ENCODE measurements at regions not wholly inside any gene's neighbourhood (a gene's known extent, or its start where the extent isn't known, plus 50 kb on each side); places are given as distances from the start of the nearest gene placed in this dataset.

DNA sequence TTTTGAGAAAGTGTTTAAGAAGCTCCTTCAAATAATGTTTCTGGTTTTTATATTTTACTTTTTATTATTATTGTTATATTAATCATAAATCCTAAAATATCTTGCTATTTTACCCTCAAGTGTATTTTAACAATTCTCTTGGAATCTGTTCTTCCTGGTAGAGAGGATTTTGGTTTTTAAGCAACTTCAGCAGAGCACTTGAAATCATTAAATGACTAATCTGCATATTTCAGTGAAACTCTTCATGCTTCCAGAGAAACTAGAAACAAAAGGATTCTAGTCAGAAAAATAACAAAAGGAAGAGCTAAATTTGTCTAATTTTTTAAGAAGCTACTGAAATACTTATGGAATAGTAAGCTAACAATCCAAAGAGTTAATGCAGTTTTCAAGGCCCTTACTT is 1057.3 kb downstream of the TLE1 start:
- POLR2A ChIA-PET (ENCODE audit: low non-redundant PET), result no interaction called here
- CTCF ChIA-PET, result interaction anchor here (0.7 kb wide), 1 partner anchor 727 kb away, joined by 3 read pairs; no protein-coding TSS in a partner anchor
- DNase-seq (ENCODE audit: low spot score), result no peak
- no peak overlapping the region for H3K27ac ChIP-seq
- TF ChIP-seq, protein P1, sequence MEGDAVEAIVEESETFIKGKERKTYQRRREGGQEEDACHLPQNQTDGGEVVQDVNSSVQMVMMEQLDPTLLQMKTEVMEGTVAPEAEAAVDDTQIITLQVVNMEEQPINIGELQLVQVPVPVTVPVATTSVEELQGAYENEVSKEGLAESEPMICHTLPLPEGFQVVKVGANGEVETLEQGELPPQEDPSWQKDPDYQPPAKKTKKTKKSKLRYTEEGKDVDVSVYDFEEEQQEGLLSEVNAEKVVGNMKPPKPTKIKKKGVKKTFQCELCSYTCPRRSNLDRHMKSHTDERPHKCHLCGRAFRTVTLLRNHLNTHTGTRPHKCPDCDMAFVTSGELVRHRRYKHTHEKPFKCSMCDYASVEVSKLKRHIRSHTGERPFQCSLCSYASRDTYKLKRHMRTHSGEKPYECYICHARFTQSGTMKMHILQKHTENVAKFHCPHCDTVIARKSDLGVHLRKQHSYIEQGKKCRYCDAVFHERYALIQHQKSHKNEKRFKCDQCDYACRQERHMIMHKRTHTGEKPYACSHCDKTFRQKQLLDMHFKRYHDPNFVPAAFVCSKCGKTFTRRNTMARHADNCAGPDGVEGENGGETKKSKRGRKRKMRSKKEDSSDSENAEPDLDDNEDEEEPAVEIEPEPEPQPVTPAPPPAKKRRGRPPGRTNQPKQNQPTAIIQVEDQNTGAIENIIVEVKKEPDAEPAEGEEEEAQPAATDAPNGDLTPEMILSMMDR (conservative IDR thresholded peaks at IDR 0.05; ENCODE audit: low read depth), result no peak

DNA sequence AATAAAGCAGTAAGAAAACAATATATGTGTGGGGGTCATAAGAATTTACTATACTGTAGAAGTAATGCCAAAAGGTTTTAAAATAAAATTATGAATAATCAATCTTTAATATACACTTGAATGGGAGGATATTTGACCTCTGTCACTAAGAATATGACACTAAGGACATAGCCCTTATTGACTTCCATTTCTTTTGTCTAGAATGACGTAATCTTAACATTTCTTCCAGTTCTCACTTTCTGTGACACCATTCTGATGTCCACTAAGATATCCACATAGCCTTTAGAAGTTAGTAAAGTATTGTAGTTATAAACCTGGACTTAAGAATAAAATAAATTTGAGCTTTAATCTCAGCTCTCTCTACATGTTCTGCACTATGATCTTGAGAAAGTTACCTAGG is 1050.7 kb downstream of the TLE4 start:
- no peak overlapping the region for H3K27ac ChIP-seq
- TF ChIP-seq, protein P1 (conservative IDR thresholded peaks at IDR 0.05; ENCODE audit: low read depth), result no peak
- DNase-seq (ENCODE audit: low spot score), result no peak
- ChIA-PET POLR2A (ENCODE audit: low non-redundant PET) (no interaction called here), CTCF (no interaction called here)

- ChIA-PET POLR2A (ENCODE audit: low non-redundant PET) (no interaction called here), CTCF (no interaction called here)
- no peak for DNase-seq (ENCODE audit: low spot score)
- TF ChIP-seq, protein P1 (conservative IDR thresholded peaks at IDR 0.05; ENCODE audit: low read depth), result no peak
- H3K27ac ChIP-seq, result no peak overlapping the region
These were observed 1047.6 kb downstream of the TLE4 start for GRCh38 chr9:80619356-80619755.

GRCh38 chr9:80615964-80616363 is 1044.2 kb downstream of the TLE4 start:
- H3K27ac ChIP-seq, result no peak overlapping the region
- no peak for DNase-seq (ENCODE audit: low spot score)
- CTCF ChIA-PET, result no interaction called here
- POLR2A ChIA-PET (ENCODE audit: low non-redundant PET), result no interaction called here
- TF ChIP-seq, protein P1 (conservative IDR thresholded peaks at IDR 0.05; ENCODE audit: low read depth), result no peak

DNA sequence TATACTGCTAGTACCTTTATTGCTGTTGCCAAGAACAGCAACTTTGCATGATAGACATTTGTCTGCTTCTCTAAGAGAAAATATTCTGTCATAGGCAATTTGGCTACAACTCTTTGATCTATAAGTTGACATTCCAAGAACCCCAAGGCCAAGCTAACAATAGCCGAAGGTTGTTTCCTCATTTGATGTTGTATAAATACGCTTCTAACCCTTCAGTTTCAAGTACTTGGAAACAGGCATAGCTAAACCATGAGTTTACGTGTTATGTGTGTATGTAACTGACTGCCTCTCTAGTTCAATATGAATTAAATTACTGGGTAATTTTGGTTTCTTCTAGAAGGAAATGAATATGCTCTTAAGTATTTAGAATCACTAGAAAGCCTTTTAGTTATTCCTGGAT is 1034.0 kb downstream of the TLE4 start:
- ChIA-PET CTCF (interaction anchor here (0.6 kb wide), 1 partner anchor 307 kb away, joined by 3 read pairs; no protein-coding TSS in a partner anchor), POLR2A (ENCODE audit: low non-redundant PET) (no interaction called here)
- TF ChIP-seq, protein P1 (conservative IDR thresholded peaks at IDR 0.05; ENCODE audit: low read depth), result no peak

DNA sequence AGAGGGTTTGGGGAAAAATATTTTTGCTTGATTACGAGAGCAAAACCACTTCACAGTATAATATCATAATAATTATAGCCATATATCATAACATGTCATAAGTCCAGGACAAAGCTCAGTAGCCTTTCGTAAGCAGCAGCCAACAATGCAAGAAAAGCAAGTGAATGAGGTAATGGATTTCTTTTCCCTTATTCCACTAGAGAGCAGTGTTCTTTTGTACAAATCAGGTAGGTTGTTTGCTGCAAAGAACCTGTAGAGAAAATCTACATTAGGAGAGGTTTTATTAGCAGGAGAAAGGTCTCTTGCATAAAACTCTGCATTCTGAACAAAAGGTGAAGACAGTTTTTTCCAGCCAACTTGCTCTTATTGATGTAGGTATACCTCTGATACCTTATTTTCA is 1033.4 kb downstream of the TLE4 start:
- no peak overlapping the region for H3K27ac ChIP-seq
- DNase-seq (ENCODE audit: low spot score), result peak; percentile 16
- ChIA-PET CTCF (no interaction called here), POLR2A (ENCODE audit: low non-redundant PET) (no interaction called here)
- TF ChIP-seq, protein P1 (conservative IDR thresholded peaks at IDR 0.05; ENCODE audit: low read depth), result peak; percentile 53

More for the DNA sequence above, 1034.0 kb downstream of the TLE4 start:
- H3K27ac ChIP-seq, result no peak overlapping the region
- no peak for DNase-seq (ENCODE audit: low spot score)

DNA sequence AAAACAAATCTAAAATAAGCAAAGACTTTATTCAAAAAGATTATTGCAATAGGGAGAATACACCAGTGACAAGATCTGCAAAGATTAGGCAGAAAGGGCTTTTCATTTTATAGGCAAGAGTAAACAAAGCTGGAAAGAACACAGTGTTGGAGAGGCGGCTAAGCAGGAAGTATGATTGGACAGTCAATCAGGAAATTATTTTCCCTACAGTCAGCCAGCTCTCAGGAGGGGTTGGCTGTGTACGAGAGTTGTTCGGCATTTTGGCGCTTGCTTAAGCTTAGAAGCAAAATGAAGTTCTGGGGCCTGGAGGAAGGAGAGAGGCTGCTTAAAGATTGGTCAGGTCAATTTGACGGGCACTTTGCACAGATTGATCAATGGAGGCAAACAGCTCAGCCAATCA is 1030.5 kb downstream of the TLE4 start:
- H3K27ac ChIP-seq, result no peak overlapping the region
- DNase-seq (ENCODE audit: low spot score), result no peak
- TF ChIP-seq, protein P1 (conservative IDR thresholded peaks at IDR 0.05; ENCODE audit: low read depth), result no peak
- CTCF ChIA-PET, result interaction anchor here (0.6 kb wide), 1 partner anchor 1533 kb away, joined by 3 read pairs; no protein-coding TSS in a partner anchor
- POLR2A ChIA-PET (ENCODE audit: low non-redundant PET), result no interaction called here
